ENCODE measurements at regions not wholly inside any gene's neighbourhood (a gene's known extent, or its start where the extent isn't known, plus 50 kb on each side); places are given as distances from the start of the nearest gene placed in this dataset.

- DNase-seq (ENCODE audit: low spot score) = no peak
Observed at GRCh38 chr12:130017591-130018449, 114.0 kb upstream of the TMEM132D start.

GRCh38 chr12:130018614-130019013, 114.8 kb upstream of the TMEM132D start:
- no peak for DNase-seq (ENCODE audit: low spot score)

- DNase-seq (ENCODE audit: low spot score) = no peak
Observed at GRCh38 chr12:130026608-130027176, 122.9 kb upstream of the TMEM132D start.

- no peak for DNase-seq (ENCODE audit: low spot score)
Observed at GRCh38 chr12:130027798-130028197, 124.0 kb upstream of the TMEM132D start.

GRCh38 chr12:130029151-130029550, 125.3 kb upstream of the TMEM132D start:
- no peak for DNase-seq (ENCODE audit: low spot score)

- no peak for DNase-seq (ENCODE audit: low spot score)
Observed at GRCh38 chr12:130031041-130031440, 127.2 kb upstream of the TMEM132D start.

- DNase-seq (ENCODE audit: low spot score) = peak; percentile 55
Observed at GRCh38 chr12:130031571-130032189, 127.9 kb upstream of the TMEM132D start.

- peak; percentile 35 for DNase-seq (ENCODE audit: low spot score)
Observed at GRCh38 chr12:130041983-130042812, 120.1 kb upstream of the FZD10 start.

- no peak for DNase-seq (ENCODE audit: low spot score)
Observed at GRCh38 chr12:130043685-130044406, 118.4 kb upstream of the FZD10 start.

- DNase-seq (ENCODE audit: low spot score) = no peak
Observed at GRCh38 chr12:130044991-130045621, 117.2 kb upstream of the FZD10 start.

GRCh38 chr12:130049666-130050065, 112.6 kb upstream of the FZD10 start:
- DNase-seq (ENCODE audit: low spot score) = no peak

GRCh38 chr12:130051900-130052299, 110.4 kb upstream of the FZD10 start:
- no peak for DNase-seq (ENCODE audit: low spot score)

GRCh38 chr12:130053651-130054069, 108.6 kb upstream of the FZD10 start:
- no peak for DNase-seq (ENCODE audit: low spot score)

- DNase-seq (ENCODE audit: low spot score) = no peak
Observed at GRCh38 chr12:130054803-130055202, 107.5 kb upstream of the FZD10 start.

GRCh38 chr12:130058926-130059472, 103.3 kb upstream of the FZD10 start:
- no peak for DNase-seq (ENCODE audit: low spot score)

- DNase-seq (ENCODE audit: low spot score) = no peak
Observed at GRCh38 chr12:130063866-130064265, 98.4 kb upstream of the FZD10 start.

GRCh38 chr12:130064999-130065398, 97.3 kb upstream of the FZD10 start:
- no peak for DNase-seq (ENCODE audit: low spot score)

GRCh38 chr12:130066742-130067141, 95.5 kb upstream of the FZD10 start:
- no peak for DNase-seq (ENCODE audit: low spot score)

GRCh38 chr12:130068741-130069140, 93.5 kb upstream of the FZD10 start:
- no peak for DNase-seq (ENCODE audit: low spot score)

- DNase-seq (ENCODE audit: low spot score) = no peak
Observed at GRCh38 chr12:130070126-130070611, 92.1 kb upstream of the FZD10 start.

GRCh38 chr12:130073721-130074120, 88.5 kb upstream of the FZD10 start:
- no peak for DNase-seq (ENCODE audit: low spot score)

All from germinal center (tissue), 1 donor.